ENCODE measurements at regions not wholly inside any gene's neighbourhood (a gene's known extent, or its start where the extent isn't known, plus 50 kb on each side); places are given as distances from the start of the nearest gene placed in this dataset.

DNA sequence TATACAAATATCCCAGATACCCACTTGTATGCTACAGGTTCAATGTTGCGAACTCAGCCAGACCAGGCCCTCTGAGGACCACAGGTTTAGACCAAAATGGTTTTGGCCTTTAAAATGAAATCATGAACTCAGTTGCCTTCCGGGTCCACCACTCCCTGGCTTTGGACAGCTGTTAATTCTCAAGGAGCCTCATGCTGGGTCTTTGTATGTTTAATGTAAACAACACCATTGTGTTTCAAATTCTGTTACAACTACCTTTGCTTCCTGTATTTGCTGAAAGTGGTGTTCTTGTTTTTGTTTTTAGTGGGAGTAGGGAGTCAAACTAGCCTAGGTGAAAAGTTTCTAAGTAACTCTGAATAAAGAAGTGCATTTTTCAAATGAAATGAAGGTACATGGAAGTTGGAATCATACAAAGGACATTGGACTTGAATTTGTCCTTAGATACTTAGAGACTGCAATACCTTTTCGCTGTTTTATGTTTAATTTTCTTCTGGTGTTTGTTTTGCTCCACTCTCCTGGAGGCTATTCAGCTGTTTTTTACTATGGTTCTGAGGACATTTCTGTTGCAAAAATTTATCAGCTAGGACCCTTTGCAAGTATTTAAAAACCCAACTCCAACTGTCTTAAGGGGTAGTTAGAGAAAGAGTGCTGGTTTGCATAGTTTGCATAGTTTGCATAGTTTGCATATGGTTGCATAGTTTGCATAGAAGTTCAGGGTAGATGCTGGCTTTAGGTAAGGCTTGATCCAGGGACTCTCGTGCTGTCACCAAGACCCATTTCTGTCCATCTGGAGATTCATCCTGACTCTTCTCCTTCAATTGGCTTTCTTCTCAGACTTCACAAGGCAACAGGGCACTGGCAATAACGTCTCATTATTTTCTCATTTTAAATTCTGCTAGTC, 70.1 kb downstream of the MID1IP1 start:
- Histone ChIP-seq H3K36me3 (ENCODE audit: insufficient read depth, low read length) (no peaks in the 10 kb centered on the region), H3K4me3 (ENCODE audit: low read length) (peak overlapping the region; percentile 40; the same call in 1 of the 2 replicates), H3K27me3 (ENCODE audit: insufficient read depth, low read length) (no peaks in the 10 kb centered on the region), H3K9ac (ENCODE audit: low read depth, low read length) (peak overlapping the region; percentile 74), H3K4me1 (ENCODE audit: insufficient read depth, low read length) (peaks cover 44% of the 10 kb centered on the region), H3K9me3 (ENCODE audit: insufficient read depth, low read depth, low read length) (no peaks in the 10 kb centered on the region), H3K27ac (ENCODE audit: low read depth, low read length) (peak overlapping the region; percentile 98)
- 20% methylated on average over 5 of the region's 5 CpGs for WGBS

DNA sequence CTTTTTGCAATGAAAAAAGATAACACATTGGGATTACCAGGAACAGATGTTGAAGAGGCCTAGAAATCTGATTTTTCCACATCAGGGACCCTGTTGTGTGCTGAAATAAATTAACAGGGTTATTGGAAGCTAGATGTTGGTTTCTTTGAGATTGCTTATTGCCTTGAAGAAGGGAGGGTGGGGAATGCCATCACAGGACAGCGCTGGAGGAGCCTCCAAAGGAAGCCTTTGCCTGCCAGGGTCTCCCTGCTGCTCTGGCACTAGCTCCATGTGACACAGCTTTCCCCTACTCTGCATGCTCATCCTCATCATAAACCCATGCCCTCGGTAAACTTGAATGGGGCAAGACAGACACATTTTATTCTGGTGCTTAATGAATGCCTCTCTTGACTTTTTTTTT, 76.1 kb downstream of the MID1IP1 start:
- H3K36me3 ChIP-seq (ENCODE audit: insufficient read depth, low read length), result no peaks in the 10 kb centered on the region
- no peak overlapping the region for H3K9ac ChIP-seq (ENCODE audit: low read depth, low read length)
- no peak overlapping the region for H3K4me3 ChIP-seq (ENCODE audit: low read length)
- no peak overlapping the region for H3K27ac ChIP-seq (ENCODE audit: low read depth, low read length)
- H3K4me1 ChIP-seq (ENCODE audit: insufficient read depth, low read length), result no peaks in the 10 kb centered on the region
- H3K27me3 ChIP-seq (ENCODE audit: insufficient read depth, low read length), result no peaks in the 10 kb centered on the region
- WGBS, result 89% methylated on average over 2 of the region's 2 CpGs
- no peaks in the 10 kb centered on the region for H3K9me3 ChIP-seq (ENCODE audit: insufficient read depth, low read depth, low read length)

DNA sequence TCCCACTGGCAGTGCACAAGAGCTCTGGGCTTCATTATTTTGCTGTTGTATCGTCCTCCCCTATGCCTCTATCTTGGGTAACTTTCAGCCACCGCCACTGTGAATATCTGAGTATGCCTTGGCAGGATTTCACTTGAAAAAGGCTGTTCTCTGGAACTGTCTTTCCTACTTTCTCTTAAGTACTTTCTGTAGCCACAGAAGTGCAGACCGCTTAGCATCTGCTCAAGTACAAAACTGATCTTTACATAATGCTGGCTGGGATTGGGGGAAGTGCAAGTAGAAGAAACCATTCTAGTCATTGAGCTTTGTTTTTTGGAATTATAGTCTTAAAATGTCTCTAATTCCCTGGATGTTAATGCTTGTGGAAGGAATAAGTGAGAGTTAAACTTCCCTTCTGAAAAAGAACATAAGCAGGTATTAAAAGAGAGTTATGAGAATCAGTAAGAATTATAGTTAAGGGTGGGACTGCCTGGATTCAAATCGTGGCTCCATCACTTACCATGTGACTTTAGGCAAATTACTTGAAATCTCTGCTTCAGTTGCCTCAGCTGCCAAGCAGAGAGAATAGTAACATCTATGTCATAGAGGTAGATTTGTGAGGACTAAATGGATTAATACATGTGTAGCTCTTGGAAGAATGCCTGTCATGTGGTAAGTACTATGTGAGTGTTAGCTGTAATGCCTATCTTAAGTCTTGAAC, 77.5 kb downstream of the MID1IP1 start:
- Histone ChIP-seq H3K4me3 (ENCODE audit: low read length) (no peak overlapping the region), H3K4me1 (ENCODE audit: insufficient read depth, low read length) (no peaks in the 10 kb centered on the region), H3K27me3 (ENCODE audit: insufficient read depth, low read length) (no peaks in the 10 kb centered on the region), H3K9me3 (ENCODE audit: insufficient read depth, low read depth, low read length) (no peaks in the 10 kb centered on the region), H3K9ac (ENCODE audit: low read depth, low read length) (no peak overlapping the region), H3K36me3 (ENCODE audit: insufficient read depth, low read length) (no peaks in the 10 kb centered on the region), H3K27ac (ENCODE audit: low read depth, low read length) (no peak overlapping the region)
- 89% methylated on average over 4 of the region's 4 CpGs for WGBS

DNA sequence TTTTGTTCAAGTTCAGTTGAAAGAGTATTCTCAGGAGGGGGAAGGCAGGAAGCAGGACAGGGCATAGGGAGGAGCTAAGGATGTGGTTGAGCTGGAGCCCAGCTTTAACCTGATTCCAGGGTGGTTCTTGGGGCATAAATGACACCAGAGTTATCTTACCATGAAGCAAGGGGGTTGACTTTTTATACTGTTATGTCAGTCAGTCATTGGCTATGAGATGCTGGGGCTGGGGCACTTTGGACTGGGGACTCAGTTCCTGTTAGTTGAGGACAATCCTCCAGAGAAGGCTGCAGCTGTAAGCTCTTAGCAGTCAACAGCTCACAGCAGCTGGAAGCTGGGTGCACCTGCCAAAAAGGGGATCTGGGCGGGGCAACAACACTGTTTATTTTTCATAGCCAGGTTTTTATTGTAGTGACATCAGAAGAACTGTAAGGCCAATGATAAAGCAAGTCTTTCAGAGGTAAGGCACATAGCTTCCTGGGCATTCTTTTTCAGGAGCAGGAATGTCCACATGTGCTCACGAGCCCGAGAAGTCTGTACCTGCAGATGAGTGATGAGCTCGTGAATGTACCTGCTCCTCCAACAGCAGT, 78.5 kb downstream of the MID1IP1 start:
- no peak overlapping the region for H3K4me3 ChIP-seq (ENCODE audit: low read length)
- H3K36me3 ChIP-seq (ENCODE audit: insufficient read depth, low read length), result no peaks in the 10 kb centered on the region
- no peaks in the 10 kb centered on the region for H3K4me1 ChIP-seq (ENCODE audit: insufficient read depth, low read length)
- 92% methylated on average over 4 of the region's 4 CpGs for WGBS
- no peaks in the 10 kb centered on the region for H3K9me3 ChIP-seq (ENCODE audit: insufficient read depth, low read depth, low read length)
- no peaks in the 10 kb centered on the region for H3K27me3 ChIP-seq (ENCODE audit: insufficient read depth, low read length)
- no peak overlapping the region for H3K9ac ChIP-seq (ENCODE audit: low read depth, low read length)
- H3K27ac ChIP-seq (ENCODE audit: low read depth, low read length), result no peak overlapping the region

DNA sequence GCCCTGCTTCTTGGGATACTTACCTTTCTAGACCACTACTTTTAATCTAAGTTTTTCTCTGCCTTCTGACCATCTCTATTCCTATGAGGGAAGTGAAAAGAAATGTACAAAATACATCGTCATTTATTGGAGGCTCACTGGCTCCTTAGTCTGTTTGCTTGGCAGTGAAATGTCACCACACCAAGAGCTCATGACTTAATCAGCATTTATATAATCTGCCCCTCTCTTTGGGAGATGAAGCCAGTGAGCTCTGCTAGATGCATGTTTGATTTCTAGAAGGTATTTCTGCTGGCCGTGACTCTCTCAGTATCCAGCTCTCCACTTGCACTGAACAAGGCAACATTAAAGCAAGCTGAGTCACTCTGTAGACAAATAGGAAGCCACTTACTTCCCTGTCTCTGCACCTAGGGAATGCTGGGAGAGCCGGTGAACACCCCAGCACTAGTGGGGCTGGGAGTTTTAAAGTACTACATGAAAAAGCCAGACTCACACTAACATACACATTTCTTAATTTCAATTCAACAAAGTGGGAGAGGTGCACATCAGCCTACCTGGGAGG, 79.1 kb downstream of the MID1IP1 start:
- Histone ChIP-seq H3K4me3 (ENCODE audit: low read length) (no peak overlapping the region), H3K36me3 (ENCODE audit: insufficient read depth, low read length) (no peaks in the 10 kb centered on the region), H3K4me1 (ENCODE audit: insufficient read depth, low read length) (no peaks in the 10 kb centered on the region), H3K27me3 (ENCODE audit: insufficient read depth, low read length) (no peaks in the 10 kb centered on the region), H3K27ac (ENCODE audit: low read depth, low read length) (no peak overlapping the region), H3K9ac (ENCODE audit: low read depth, low read length) (no peak overlapping the region), H3K9me3 (ENCODE audit: insufficient read depth, low read depth, low read length) (no peaks in the 10 kb centered on the region)
- 91% methylated on average over 1 of the region's 3 CpGs for WGBS

DNA sequence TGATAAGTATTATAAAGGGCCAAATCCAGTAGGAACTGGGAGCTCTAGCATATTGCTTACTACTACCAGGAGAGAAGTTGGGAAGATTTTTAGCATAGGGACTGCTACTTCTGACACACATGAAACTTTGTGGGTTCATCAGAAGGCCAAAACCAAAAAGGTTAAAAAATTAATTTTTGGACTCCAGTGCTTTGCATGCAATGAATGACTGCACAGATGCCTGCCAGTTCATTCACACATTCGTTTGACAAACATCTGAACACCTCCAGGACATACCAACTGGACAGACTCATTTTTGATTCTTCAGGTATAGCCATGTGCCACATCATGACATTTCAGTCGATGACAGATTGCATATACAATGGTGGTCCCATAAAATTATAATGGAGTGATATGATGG, 79.8 kb downstream of the MID1IP1 start:
- Histone ChIP-seq H3K9ac (ENCODE audit: low read depth, low read length) (no peak overlapping the region), H3K36me3 (ENCODE audit: insufficient read depth, low read length) (no peaks in the 10 kb centered on the region), H3K4me1 (ENCODE audit: insufficient read depth, low read length) (no peaks in the 10 kb centered on the region), H3K4me3 (ENCODE audit: low read length) (no peak overlapping the region), H3K27ac (ENCODE audit: low read depth, low read length) (no peak overlapping the region), H3K9me3 (ENCODE audit: insufficient read depth, low read depth, low read length) (no peaks in the 10 kb centered on the region), H3K27me3 (ENCODE audit: insufficient read depth, low read length) (no peaks in the 10 kb centered on the region)
- WGBS, result 93% methylated on average over 2 of the region's 2 CpGs

DNA sequence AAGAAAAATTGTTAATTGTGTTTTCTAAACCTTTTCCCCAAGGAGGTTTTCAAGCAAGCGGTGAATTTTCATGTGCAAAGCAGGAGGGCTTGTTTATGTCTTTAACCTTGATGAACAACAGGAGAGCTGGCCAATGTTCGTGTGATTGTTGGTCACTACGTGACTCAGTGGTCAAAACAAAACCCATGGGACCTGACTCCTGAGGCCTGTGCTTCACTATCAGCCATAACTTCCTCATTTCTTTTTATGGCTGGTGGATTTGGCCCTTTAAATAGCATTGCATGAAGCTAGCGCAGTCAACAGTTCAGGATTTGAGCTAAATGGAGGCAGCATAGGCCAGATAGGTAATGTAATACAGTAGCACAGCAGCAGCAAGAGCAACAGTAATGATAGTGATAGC, 80.5 kb downstream of the MID1IP1 start:
- no peak overlapping the region for H3K4me3 ChIP-seq (ENCODE audit: low read length)
- no peaks in the 10 kb centered on the region for H3K36me3 ChIP-seq (ENCODE audit: insufficient read depth, low read length)
- no peak overlapping the region for H3K9ac ChIP-seq (ENCODE audit: low read depth, low read length)
- 98% methylated on average over 4 of the region's 4 CpGs for WGBS
- H3K4me1 ChIP-seq (ENCODE audit: insufficient read depth, low read length), result no peaks in the 10 kb centered on the region
- no peaks in the 10 kb centered on the region for H3K9me3 ChIP-seq (ENCODE audit: insufficient read depth, low read depth, low read length)
- H3K27ac ChIP-seq (ENCODE audit: low read depth, low read length), result no peak overlapping the region
- no peaks in the 10 kb centered on the region for H3K27me3 ChIP-seq (ENCODE audit: insufficient read depth, low read length)

DNA sequence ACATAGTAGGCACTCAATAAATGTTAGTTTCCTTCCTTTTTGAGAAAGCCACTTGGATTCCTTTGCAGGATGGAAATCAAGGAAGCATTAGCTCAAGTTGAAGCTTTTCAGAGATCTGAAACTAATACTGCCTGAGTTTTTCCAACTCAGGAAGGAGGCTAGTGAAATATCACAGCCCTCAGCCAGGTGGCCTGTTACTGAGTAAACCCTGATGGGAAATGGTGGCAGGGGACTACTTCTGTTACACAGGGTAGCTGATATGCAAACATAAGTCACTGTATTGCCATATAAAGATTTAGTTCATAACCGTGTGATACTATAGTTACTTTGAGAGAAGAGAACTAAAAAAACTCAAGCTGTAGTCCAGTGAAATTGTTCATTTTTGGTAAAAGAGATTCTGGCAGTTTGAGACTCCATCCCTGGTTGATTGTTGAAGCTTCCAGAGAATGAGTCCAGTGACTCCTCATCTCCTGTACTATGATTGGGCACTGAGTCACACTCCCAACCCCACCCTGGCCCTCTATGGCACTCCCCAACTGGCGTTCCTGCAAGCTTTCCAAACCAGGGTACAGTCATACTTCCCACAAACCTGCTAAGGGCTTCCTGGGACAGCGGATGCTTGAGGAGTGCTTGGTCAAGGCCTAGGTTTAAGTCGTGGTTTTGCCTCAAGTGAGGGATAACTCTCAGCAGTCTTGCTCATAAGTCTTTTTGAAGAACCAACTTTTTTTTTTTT, 81.8 kb downstream of the MID1IP1 start:
- no peak overlapping the region for H3K9ac ChIP-seq (ENCODE audit: low read depth, low read length)
- H3K27ac ChIP-seq (ENCODE audit: low read depth, low read length), result no peak overlapping the region
- no peaks in the 10 kb centered on the region for H3K4me1 ChIP-seq (ENCODE audit: insufficient read depth, low read length)
- H3K9me3 ChIP-seq (ENCODE audit: insufficient read depth, low read depth, low read length), result no peaks in the 10 kb centered on the region
- H3K36me3 ChIP-seq (ENCODE audit: insufficient read depth, low read length), result no peaks in the 10 kb centered on the region
- H3K27me3 ChIP-seq (ENCODE audit: insufficient read depth, low read length), result no peaks in the 10 kb centered on the region
- WGBS, result 90% methylated on average over 4 of the region's 4 CpGs
- no peak overlapping the region for H3K4me3 ChIP-seq (ENCODE audit: low read length)

DNA sequence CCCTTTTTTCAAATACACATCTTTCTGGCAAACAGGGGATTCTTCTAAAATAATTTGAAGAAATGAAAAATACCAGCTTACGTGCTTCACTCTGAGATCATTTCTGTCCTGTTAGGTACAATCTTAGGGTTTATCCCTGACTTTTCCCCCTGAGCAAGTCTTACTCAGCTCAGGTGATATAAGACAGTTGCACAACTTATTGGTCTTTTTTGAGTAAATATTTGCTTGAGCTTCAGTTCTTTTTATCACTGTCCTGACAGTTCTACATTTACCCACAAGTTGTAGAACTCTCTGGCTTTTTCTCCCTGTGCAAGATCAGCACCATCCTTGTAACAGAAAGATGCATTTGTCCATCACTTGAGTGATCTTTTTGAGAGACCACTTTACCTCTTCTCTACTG, 84.9 kb downstream of the MID1IP1 start:
- no peak overlapping the region for H3K27ac ChIP-seq (ENCODE audit: low read depth, low read length)
- 93% methylated on average over 1 of the region's 1 CpG for WGBS
- no peaks in the 10 kb centered on the region for H3K9me3 ChIP-seq (ENCODE audit: insufficient read depth, low read depth, low read length)
- H3K36me3 ChIP-seq (ENCODE audit: insufficient read depth, low read length), result no peaks in the 10 kb centered on the region
- no peaks in the 10 kb centered on the region for H3K27me3 ChIP-seq (ENCODE audit: insufficient read depth, low read length)
- H3K4me3 ChIP-seq (ENCODE audit: low read length), result no peak overlapping the region
- H3K4me1 ChIP-seq (ENCODE audit: insufficient read depth, low read length), result no peaks in the 10 kb centered on the region
- no peak overlapping the region for H3K9ac ChIP-seq (ENCODE audit: low read depth, low read length)

DNA sequence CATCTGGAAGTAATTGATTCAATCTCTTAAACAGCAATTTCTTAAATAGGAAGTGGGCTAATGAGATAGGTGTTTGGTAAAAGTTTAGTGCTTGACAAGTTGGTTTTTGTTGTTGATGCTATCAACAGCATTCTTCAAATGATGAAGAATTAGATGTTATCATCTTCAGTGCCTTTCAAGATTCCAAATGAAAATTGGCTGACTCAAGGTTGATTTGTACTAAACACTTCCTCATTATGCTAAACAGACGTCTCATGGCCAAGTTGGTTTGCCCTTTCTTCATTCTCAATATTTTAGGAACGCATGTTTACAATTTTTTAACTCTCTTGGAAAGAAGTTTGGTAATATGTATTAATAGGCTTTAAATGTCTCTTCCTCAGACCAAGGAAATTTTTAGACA, 86.0 kb downstream of the MID1IP1 start:
- no peak overlapping the region for H3K9ac ChIP-seq (ENCODE audit: low read depth, low read length)
- 100% methylated on average over 1 of the region's 2 CpGs for WGBS
- no peak overlapping the region for H3K4me3 ChIP-seq (ENCODE audit: low read length)
- H3K27ac ChIP-seq (ENCODE audit: low read depth, low read length), result no peak overlapping the region
- H3K9me3 ChIP-seq (ENCODE audit: insufficient read depth, low read depth, low read length), result no peaks in the 10 kb centered on the region
- H3K4me1 ChIP-seq (ENCODE audit: insufficient read depth, low read length), result no peaks in the 10 kb centered on the region
- no peaks in the 10 kb centered on the region for H3K36me3 ChIP-seq (ENCODE audit: insufficient read depth, low read length)
- H3K27me3 ChIP-seq (ENCODE audit: insufficient read depth, low read length), result no peaks in the 10 kb centered on the region

Data from HUES64 (cell line).